Large intestine (tissue), 3 donors: ENCODE measurements at regions not wholly inside any gene's neighbourhood (a gene's known extent, or its start where the extent isn't known, plus 50 kb on each side); places are given as distances from the start of the nearest gene placed in this dataset.

Source experiments
- DNase-seq, 2 donors: peaks; one replicate each; pipeline versions ENCODE4 v3.0.0 to v3.0.0-alpha.2; 2013
- H3K27ac ChIP-seq: one replicate; pipeline ENCODE4 v1.5.1; 2013; ENCODE audit warnings: low read length
- H3K27me3 ChIP-seq: 2 replicates; pipeline ENCODE4 v1.6.1; 2013; ENCODE audit warnings: low read length; ENCODE audit not compliant: control insufficient read depth, insufficient read depth
- H3K36me3 ChIP-seq: 2 replicates; pipeline ENCODE4 v1.6.1; 2013; ENCODE audit warnings: low read length; ENCODE audit not compliant: control insufficient read depth, insufficient read depth
- H3K4me1 ChIP-seq: one replicate; pipeline ENCODE4 v1.6.1; 2013; ENCODE audit warnings: low read length; ENCODE audit not compliant: control insufficient read depth, insufficient read depth
- H3K4me3 ChIP-seq: one replicate; pipeline ENCODE4 v1.5.1; 2013; ENCODE audit warnings: low read length
- H3K9me3 ChIP-seq: one replicate; pipeline ENCODE4 v1.6.1; 2013; ENCODE audit warnings: mild to moderate bottlenecking, low read depth, low read length, moderate library complexity; ENCODE audit not compliant: control insufficient read depth
- WGBS: methylation state at CpG from one replicate; pipeline ENCODE4 v1.1.5; 2013; ENCODE audit warnings: low lambda C conversion rate; ENCODE audit not compliant: insufficient coverage; 5-methylcytosine and 5-hydroxymethylcytosine counted together

DNA sequence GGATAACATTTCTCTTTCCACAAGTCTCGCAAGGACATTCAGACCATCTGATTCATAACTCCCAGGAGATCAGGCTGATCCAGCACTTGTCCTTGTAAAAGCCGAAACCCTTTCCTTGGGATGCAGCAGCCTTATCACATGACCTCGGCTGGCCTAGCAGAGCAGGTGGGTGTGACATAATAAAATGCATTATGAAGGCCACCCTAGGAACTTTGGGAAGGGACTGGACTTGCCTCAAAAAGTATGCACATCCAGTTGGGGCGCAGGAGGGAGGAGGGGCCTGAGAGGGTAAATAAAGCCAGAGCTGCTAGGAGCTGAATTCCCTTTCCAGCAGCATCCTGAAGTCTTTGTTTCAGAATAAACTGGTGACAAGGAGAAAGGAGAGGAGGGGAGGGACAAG, 260.8 kb downstream of the SNX13 start:
- WGBS = no CpG with 5 or more reads among the region's 4 CpGs
- H3K27ac ChIP-seq = no peak overlapping the region
- H3K4me1 ChIP-seq = no peaks in the 10 kb centered on the region
- no peak for DNase-seq
- H3K4me3 ChIP-seq = no peak overlapping the region
- no peaks in the 10 kb centered on the region for H3K27me3 ChIP-seq
- H3K36me3 ChIP-seq = no peaks in the 10 kb centered on the region
- no peaks in the 10 kb centered on the region for H3K9me3 ChIP-seq

DNA sequence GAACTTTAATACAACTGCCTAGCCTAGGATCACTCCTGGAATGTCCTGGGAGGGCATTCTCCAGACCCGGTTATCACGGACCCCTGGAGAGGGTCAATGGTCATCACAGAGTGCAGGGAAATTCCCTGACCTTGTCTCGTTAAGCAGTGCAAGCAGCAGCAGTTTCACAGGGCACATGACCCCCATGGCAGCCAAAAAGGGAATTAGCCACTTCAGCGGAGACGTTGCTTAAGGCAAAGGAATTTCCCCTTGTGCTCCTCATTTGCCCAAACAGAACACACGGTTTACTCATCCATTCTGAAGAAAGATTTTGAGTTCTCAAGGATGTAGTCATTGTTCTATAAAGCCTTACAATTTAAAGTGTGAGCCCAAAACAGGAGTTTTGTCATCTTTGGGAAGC, 260.3 kb downstream of the SNX13 start:
- Histone ChIP-seq H3K4me1 (no peaks in the 10 kb centered on the region), H3K9me3 (no peaks in the 10 kb centered on the region), H3K27ac (no peak overlapping the region), H3K27me3 (no peaks in the 10 kb centered on the region), H3K36me3 (no peaks in the 10 kb centered on the region), H3K4me3 (no peak overlapping the region)
- WGBS = no CpG with 5 or more reads among the region's 6 CpGs
- no peak for DNase-seq

DNA sequence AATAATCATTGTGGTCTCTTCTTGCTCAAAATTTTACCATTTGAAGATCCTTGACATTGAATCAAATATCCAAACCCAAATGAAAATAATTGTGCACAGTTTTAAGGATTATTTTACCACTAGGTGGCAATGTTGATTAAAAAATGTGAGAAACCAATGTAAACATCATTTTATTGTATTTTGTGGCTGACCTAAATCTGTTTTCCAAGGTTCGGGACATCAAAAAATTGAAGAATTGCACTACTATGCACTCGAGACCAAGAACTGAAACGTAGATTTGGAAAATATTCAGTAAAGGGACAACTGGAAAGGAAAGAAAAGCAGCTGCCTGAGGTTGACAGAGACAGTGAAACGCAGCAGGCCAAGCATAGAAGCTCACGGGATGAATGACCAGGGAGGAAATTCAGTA, 259.3 kb downstream of the SNX13 start:
- DNase-seq = peak in 1 of 2 donors; percentile 9

DNA sequence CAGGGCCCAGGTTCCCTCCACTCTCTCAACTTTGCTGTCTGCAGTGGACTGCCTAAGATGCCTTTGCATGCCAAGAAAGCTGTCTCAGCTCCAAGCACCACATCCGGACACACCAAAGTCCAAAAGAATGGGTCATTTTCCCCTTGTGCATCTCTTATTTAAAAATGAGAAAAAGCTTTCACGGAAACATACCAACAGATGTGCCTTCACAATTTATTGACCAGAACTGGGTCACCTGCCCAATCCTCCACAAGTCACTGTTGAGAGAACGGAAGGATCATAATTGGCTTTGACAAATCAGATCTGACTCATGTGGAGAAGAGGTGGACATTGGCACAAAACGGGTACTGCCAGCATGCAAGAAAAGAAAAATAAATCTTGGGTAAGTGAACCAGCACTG, 258.3 kb downstream of the SNX13 start:
- H3K27me3 ChIP-seq = no peaks in the 10 kb centered on the region
- WGBS = 92% methylated on average over 2 of the region's 4 CpGs
- H3K9me3 ChIP-seq = no peaks in the 10 kb centered on the region
- no peak for DNase-seq
- H3K27ac ChIP-seq = no peak overlapping the region
- no peaks in the 10 kb centered on the region for H3K36me3 ChIP-seq
- H3K4me3 ChIP-seq = no peak overlapping the region
- no peaks in the 10 kb centered on the region for H3K4me1 ChIP-seq

More for the DNA sequence above, 259.3 kb downstream of the SNX13 start:
- Histone ChIP-seq H3K27ac (no peak overlapping the region), H3K4me3 (no peak overlapping the region), H3K9me3 (no peaks in the 10 kb centered on the region), H3K4me1 (no peaks in the 10 kb centered on the region), H3K27me3 (no peaks in the 10 kb centered on the region), H3K36me3 (no peaks in the 10 kb centered on the region)
- 20% methylated on average over 3 of the region's 5 CpGs for WGBS

DNA sequence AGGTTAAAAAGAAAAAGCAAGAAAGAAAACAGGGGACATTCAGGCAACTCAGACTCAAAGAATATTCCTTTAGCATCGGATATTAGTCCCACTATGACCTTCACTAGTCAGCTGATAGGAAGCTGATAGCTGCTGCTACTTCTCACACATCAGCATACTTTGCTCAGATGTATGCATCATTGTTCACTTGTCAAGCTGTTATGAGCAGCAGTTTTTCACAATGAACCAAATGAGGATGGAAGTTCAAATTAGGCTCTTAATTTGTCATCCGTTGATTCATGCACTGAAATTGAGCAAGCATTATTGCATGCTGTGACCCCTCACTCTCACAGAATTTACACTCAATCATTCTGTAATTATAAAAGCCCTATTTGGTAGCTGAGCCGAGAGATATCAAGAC, 257.7 kb downstream of the SNX13 start:
- H3K9me3 ChIP-seq = no peaks in the 10 kb centered on the region
- no peaks in the 10 kb centered on the region for H3K27me3 ChIP-seq
- no peak for DNase-seq
- no peak overlapping the region for H3K4me3 ChIP-seq
- WGBS = no CpG with 5 or more reads among the region's 3 CpGs
- H3K36me3 ChIP-seq = no peaks in the 10 kb centered on the region
- H3K4me1 ChIP-seq = no peaks in the 10 kb centered on the region
- H3K27ac ChIP-seq = no peak overlapping the region

DNA sequence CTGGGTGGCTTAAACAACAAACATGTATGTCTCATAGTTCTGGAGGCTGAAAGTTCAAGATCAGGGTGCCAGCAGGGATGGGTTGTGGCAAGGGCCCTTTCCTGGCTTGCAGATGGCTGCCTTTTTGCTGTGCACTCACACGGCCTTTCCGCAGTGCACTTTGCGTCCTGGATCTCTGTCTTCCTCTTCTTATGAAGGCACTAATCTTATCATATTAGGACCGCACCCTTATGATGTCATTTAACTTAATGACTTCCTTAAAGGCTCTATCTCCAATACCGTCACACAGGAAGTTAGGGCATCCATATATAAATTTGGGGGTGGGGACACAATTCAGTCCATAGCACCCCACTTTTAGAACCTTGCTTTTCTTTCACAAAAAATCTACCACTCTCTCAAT, 255.2 kb downstream of the SNX13 start:
- Histone ChIP-seq H3K4me3 (no peak overlapping the region), H3K36me3 (no peaks in the 10 kb centered on the region), H3K4me1 (no peaks in the 10 kb centered on the region), H3K27ac (no peak overlapping the region), H3K9me3 (no peaks in the 10 kb centered on the region), H3K27me3 (no peaks in the 10 kb centered on the region)
- peak in 1 of 2 donors; percentile 5 for DNase-seq
- 80% methylated on average over 3 of the region's 5 CpGs for WGBS

DNA sequence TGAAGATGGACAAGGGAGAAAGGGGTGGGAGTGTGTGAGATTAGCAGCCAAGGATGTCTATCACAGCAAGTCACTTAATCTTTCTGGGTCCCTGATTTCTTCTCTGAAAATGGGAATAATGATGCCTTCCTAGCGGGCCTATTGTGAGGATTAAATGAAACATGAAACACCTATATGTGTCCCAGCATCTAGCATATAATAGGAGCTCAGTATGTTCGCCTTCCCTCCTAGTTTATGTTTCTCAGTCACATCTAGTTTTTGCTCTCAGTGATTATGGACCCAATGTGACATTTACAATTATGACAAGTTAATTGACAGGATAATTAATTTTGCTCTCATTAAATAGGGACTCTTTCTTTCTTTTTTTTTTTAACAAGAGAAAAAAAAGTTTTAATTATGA, 252.9 kb downstream of the SNX13 start:
- Histone ChIP-seq H3K36me3 (no peaks in the 10 kb centered on the region), H3K9me3 (no peaks in the 10 kb centered on the region), H3K27ac (no peak overlapping the region), H3K4me3 (no peak overlapping the region), H3K27me3 (no peaks in the 10 kb centered on the region), H3K4me1 (no peaks in the 10 kb centered on the region)
- WGBS = no CpG with 5 or more reads among the region's 2 CpGs
- no peak for DNase-seq

DNA sequence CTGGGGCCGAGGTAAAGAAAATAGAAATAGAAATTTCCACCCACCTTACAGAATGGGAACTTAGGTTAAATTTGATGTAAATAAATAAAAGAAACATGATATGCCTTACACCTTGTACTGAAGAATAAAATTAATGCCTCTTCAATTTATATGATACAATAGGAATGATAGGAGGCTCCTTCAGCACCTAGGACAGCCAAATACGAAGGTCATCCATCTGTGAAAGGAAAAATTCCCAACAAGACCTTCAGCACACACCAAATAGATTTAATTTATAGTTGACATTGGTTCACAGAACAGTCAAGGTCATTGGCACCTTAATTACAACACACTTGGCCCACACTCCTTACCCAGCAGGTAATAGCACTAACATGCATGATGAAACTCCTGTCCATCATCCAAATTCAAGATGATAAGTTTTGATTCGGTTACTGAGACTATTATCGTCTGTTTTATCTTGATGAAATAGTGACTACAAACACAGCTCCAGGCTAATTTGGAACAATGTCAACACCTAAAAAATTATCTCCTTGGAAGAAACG, 250.9 kb downstream of the SNX13 start:
- H3K4me1 ChIP-seq = no peaks in the 10 kb centered on the region
- 75% methylated on average over 2 of the region's 5 CpGs for WGBS
- H3K27ac ChIP-seq = no peak overlapping the region

DNA sequence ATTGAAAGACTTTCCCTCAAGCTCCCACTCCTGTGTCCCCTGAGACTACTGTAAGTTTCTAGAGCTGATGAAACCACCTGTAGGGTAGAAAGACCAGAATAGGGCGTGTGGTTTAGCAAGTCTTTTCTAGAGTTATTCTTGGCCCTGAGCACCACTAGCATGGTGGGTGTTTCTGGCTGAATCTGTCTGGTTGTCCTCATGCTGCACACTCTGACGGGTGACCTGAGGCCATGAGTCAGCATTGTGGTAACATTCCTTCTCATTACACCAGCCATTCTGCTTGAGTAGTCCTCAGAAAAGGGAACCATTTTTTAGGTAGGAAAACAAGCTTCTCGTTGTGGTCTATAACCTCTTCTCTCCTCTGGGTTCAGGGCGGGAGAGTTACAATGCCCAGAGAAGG, 250.3 kb downstream of the SNX13 start:
- WGBS = no CpG with 5 or more reads among the region's 4 CpGs
- no peaks in the 10 kb centered on the region for H3K4me1 ChIP-seq
- H3K9me3 ChIP-seq = no peaks in the 10 kb centered on the region
- DNase-seq = no peak
- no peaks in the 10 kb centered on the region for H3K36me3 ChIP-seq
- no peak overlapping the region for H3K4me3 ChIP-seq
- H3K27me3 ChIP-seq = no peaks in the 10 kb centered on the region
- H3K27ac ChIP-seq = no peak overlapping the region

More for the DNA sequence above, 250.9 kb downstream of the SNX13 start:
- no peak overlapping the region for H3K4me3 ChIP-seq
- no peaks in the 10 kb centered on the region for H3K27me3 ChIP-seq
- no peaks in the 10 kb centered on the region for H3K9me3 ChIP-seq
- no peak for DNase-seq
- H3K36me3 ChIP-seq = no peaks in the 10 kb centered on the region

DNA sequence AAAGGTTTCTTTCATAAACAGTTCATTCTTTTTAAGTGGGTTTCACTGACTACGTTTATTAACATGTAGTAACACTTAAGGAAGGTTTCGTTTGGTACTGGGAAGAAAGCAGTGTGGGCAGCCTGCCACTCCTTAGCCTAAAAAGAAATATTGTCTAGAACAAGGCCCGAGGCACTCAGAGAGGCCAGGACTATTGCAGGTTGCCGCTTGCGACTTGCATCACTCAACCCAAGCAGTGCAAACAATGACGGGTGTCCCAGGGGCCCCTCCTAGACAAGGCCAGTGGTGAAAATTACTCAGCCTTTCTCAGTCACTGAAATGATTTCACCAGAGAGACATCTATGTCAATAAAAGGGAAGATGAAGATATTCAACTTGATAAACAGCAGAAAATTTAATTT, 243.9 kb downstream of the SNX13 start:
- H3K9me3 ChIP-seq = peaks cover 10% of the 10 kb centered on the region
- no peaks in the 10 kb centered on the region for H3K36me3 ChIP-seq
- DNase-seq = no peak
- no CpG with 5 or more reads among the region's 6 CpGs for WGBS
- no peaks in the 10 kb centered on the region for H3K4me1 ChIP-seq
- no peaks in the 10 kb centered on the region for H3K27me3 ChIP-seq
- no peak overlapping the region for H3K27ac ChIP-seq
- H3K4me3 ChIP-seq = no peak overlapping the region

DNA sequence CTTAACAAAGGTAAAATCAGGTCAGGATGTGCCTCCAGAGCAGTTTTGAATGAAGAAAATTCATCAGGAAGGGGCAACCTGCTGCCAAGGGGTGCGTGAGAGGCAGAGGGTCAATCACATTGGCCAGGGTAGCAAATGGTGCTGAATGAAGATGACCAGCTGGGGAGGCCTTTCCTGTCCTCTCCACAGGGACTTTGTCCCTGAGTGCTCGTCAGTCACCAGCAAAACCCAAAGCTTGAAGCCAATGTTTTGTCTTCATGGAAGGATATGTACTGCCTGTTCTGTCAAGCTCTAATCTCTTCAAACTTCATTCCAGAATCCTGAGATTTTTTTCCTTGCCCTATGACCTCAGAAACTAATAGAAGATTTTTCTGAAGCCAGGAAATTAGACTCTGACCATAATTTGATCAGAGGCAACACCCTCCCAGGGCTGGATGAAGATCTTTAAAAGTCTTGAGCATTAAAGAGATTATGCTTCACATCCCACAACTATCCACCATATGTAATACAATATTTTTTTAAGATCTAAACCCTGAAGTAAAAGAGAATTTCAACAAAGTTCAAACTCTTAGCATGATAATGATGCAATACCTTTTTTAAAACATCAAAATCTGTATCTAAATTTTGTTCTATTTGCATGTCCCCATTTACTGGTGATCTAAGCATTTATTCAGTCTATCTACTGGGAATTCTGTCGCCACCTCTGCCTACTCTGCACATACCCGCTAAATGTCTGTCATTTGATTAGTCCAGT, 243.0 kb downstream of the SNX13 start:
- peaks cover 10% of the 10 kb centered on the region for H3K9me3 ChIP-seq
- no peak for DNase-seq
- H3K4me3 ChIP-seq = no peak overlapping the region
- no peaks in the 10 kb centered on the region for H3K4me1 ChIP-seq
- H3K27ac ChIP-seq = no peak overlapping the region
- no CpG with 5 or more reads among the region's 4 CpGs for WGBS
- H3K36me3 ChIP-seq = no peaks in the 10 kb centered on the region
- H3K27me3 ChIP-seq = no peaks in the 10 kb centered on the region
